Activated CD8-positive, alpha-beta memory T cell treated with anti-CD3 and anti-CD28 coated beads for 1 hour (primary cell): ENCODE measurements at regions not wholly inside any gene's neighbourhood (a gene's known extent, or its start where the extent isn't known, plus 50 kb on each side); places are given as distances from the start of the nearest gene placed in this dataset.

Experiments used
- DNase-seq, 2 donors: peaks; one replicate each; pipeline ENCODE4 v3.0.0-alpha.2; 2020; ENCODE audit warnings: low read depth in 1 of 2; ENCODE audit errors: extremely low read depth in 1 of 2

- no peak for DNase-seq
These were observed 121.7 kb upstream of the TPM1 start for GRCh38 chr15:62920682-62921502.

GRCh38 chr15:62922514-62922913, 120.0 kb upstream of the TPM1 start:
- no peak for DNase-seq

- DNase-seq: no peak
These were observed 116.7 kb upstream of the TPM1 start for GRCh38 chr15:62925875-62926274.

GRCh38 chr15:62927196-62927595, 115.4 kb upstream of the TPM1 start:
- DNase-seq: no peak

GRCh38 chr15:62927836-62928235, 114.7 kb upstream of the TPM1 start:
- no peak for DNase-seq

- no peak for DNase-seq
These were observed 114.1 kb upstream of the TPM1 start for GRCh38 chr15:62928242-62928999.

GRCh38 chr15:62929000-62929357, 113.6 kb upstream of the TPM1 start:
- DNase-seq: no peak

GRCh38 chr15:62931650-62932049, 110.9 kb upstream of the TPM1 start:
- no peak for DNase-seq

GRCh38 chr15:62932436-62932835, 110.1 kb upstream of the TPM1 start:
- DNase-seq: no peak

- DNase-seq: no peak
These were observed 109.2 kb upstream of the TPM1 start for GRCh38 chr15:62933386-62933785.

- no peak for DNase-seq
These were observed 108.1 kb upstream of the TPM1 start for GRCh38 chr15:62934236-62934971.

GRCh38 chr15:62935300-62936081, 107.1 kb upstream of the TPM1 start:
- DNase-seq: no peak

GRCh38 chr15:62938825-62939224, 103.7 kb upstream of the TPM1 start:
- no peak for DNase-seq

GRCh38 chr15:62940093-62940754, 102.3 kb upstream of the TPM1 start:
- no peak for DNase-seq

GRCh38 chr15:62940755-62941361, 101.7 kb upstream of the TPM1 start:
- DNase-seq: no peak

- DNase-seq: no peak
These were observed 100.8 kb upstream of the TPM1 start for GRCh38 chr15:62941699-62942098.

GRCh38 chr15:62942428-62942827, 100.1 kb upstream of the TPM1 start:
- no peak for DNase-seq

GRCh38 chr15:62945063-62945462, 97.5 kb upstream of the TPM1 start:
- no peak for DNase-seq

- no peak for DNase-seq
These were observed 96.8 kb upstream of the TPM1 start for GRCh38 chr15:62945760-62946159.

GRCh38 chr15:62946940-62947339, 95.6 kb upstream of the TPM1 start:
- no peak for DNase-seq
